ENCODE measurements at regions not wholly inside any gene's neighbourhood (a gene's known extent, or its start where the extent isn't known, plus 50 kb on each side); places are given as distances from the start of the nearest gene placed in this dataset.
"Not testable (repeated sequence)": the region's sequence is repeated elsewhere in the genome, so short reads cannot be mapped to it uniquely, and the experiment has no call there.

- Mint-ChIP-seq H3K27me3 (peaks cover 10% of the 10 kb centered on the region), H3K9me3 (peaks cover 2 to 14% (median 7%) of the 10 kb centered on the region in 3 donors), H3K36me3 (peaks cover 2% of the 10 kb centered on the region), H3K4me3 (no peak overlapping the region), H3K27ac (peak overlapping the region in 1 of 3 donors; percentile 45), H3K4me1 (no peaks in the 10 kb centered on the region)
These were observed 50.7 kb upstream of the USP7 start for GRCh38 chr16:9014389-9014788.

GRCh38 chr16:9015489-9015888 lies 51.8 kb upstream of the USP7 start:
- Mint-ChIP-seq H3K36me3 (peaks cover 2% of the 10 kb centered on the region), H3K4me3 (no peak overlapping the region), H3K27me3 (peaks cover 10% of the 10 kb centered on the region), H3K4me1 (no peaks in the 10 kb centered on the region), H3K27ac (no peak overlapping the region), H3K9me3 (peaks cover 2 to 14% (median 7%) of the 10 kb centered on the region in 3 donors)

GRCh38 chr16:9016005-9016404 lies 52.3 kb upstream of the USP7 start:
- not testable (repeated sequence) for H3K4me1 Mint-ChIP-seq, H3K4me3 Mint-ChIP-seq, H3K36me3 Mint-ChIP-seq, H3K27ac Mint-ChIP-seq
- peaks cover 10% of the 10 kb centered on the region for H3K27me3 Mint-ChIP-seq
- peaks cover 4 to 14% (median 7%) of the 10 kb centered on the region in 3 donors for H3K9me3 Mint-ChIP-seq

DNA sequence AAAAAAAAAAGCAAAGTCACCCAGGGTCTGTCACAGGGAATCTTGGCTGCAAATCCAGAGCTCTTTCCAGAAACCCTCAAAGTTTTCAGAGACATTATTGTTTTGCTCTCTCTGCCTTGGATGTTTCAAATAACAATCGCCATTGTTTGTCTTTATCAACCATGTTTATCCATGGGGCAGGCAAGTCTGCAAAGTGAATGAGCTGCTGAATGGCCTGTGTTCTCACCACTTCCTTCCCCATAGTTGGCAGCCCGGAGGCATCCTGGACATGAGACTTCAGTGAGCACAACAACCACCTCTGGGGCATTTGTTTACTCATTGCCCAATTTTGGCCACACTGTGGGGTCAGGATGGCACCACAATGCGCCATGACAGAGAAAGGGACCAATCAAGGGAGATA lies 53.1 kb upstream of the USP7 start:
- peaks cover 10% of the 10 kb centered on the region for H3K27me3 Mint-ChIP-seq
- H3K9me3 Mint-ChIP-seq: peaks cover 4 to 15% (median 7%) of the 10 kb centered on the region in 3 donors
- no peaks in the 10 kb centered on the region for H3K4me1 Mint-ChIP-seq
- H3K27ac Mint-ChIP-seq: no peak overlapping the region
- no peaks in the 10 kb centered on the region for H3K36me3 Mint-ChIP-seq
- H3K4me3 Mint-ChIP-seq: no peak overlapping the region

GRCh38 chr16:9027070-9027799 lies 63.5 kb upstream of the USP7 start:
- Mint-ChIP-seq H3K9me3 (no peaks in the 10 kb centered on the region), H3K27ac (no peak overlapping the region), H3K36me3 (no peaks in the 10 kb centered on the region)

GRCh38 chr16:9028491-9028890 lies 63.0 kb upstream of the HAPSTR1 start:
- not testable (repeated sequence) for H3K36me3 Mint-ChIP-seq, H3K27me3 Mint-ChIP-seq, H3K4me1 Mint-ChIP-seq, H3K9me3 Mint-ChIP-seq, H3K27ac Mint-ChIP-seq, H3K4me3 Mint-ChIP-seq

More at GRCh38 chr16:9027070-9027799, 63.5 kb upstream of the USP7 start:
- peaks cover 9% of the 10 kb centered on the region for H3K27me3 Mint-ChIP-seq
- no peak overlapping the region for H3K4me3 Mint-ChIP-seq
- peaks cover 0 to 4% (median 3%) of the 10 kb centered on the region in 3 donors for H3K4me1 Mint-ChIP-seq

- Mint-ChIP-seq H3K9me3 (peaks cover 0 to 1% (median 0%) of the 10 kb centered on the region in 3 donors), H3K27ac (no peak overlapping the region), H3K4me1 (peaks cover 0 to 4% (median 4%) of the 10 kb centered on the region in 3 donors), H3K27me3 (peaks cover 9% of the 10 kb centered on the region), H3K4me3 (no peak overlapping the region), H3K36me3 (no peaks in the 10 kb centered on the region)
These were observed 60.3 kb upstream of the HAPSTR1 start for GRCh38 chr16:9031107-9031506.

GRCh38 chr16:9033125-9033830 lies 58.2 kb upstream of the HAPSTR1 start:
- peaks cover 0 to 1% (median 0%) of the 10 kb centered on the region in 3 donors for H3K9me3 Mint-ChIP-seq
- no peak overlapping the region for H3K27ac Mint-ChIP-seq
- peaks cover 0 to 4% (median 1%) of the 10 kb centered on the region in 3 donors for H3K4me1 Mint-ChIP-seq
- H3K4me3 Mint-ChIP-seq: no peak overlapping the region
- H3K36me3 Mint-ChIP-seq: no peaks in the 10 kb centered on the region
- peaks cover 9% of the 10 kb centered on the region for H3K27me3 Mint-ChIP-seq

DNA sequence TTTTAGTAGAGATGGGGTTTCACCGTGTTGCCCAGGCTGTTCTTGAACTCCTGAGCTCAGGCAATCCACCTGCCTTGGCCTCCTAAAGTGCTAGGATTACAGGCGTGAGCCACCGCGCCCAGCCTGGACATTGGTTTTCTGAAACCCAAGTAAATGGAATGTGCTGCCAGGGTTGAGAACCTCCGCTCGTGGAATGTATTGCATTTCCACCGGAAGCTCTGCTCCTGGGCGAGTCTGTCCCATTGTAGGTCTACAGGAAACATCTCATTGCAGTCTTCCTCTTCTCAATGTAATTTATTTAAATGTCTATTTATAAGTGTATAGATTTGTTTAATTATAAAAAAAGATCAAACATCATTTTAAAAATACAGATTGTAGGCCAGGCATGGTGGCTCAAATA lies 57.4 kb upstream of the HAPSTR1 start:
- Mint-ChIP-seq H3K4me1 (peaks cover 0 to 4% (median 1%) of the 10 kb centered on the region in 3 donors), H3K36me3 (no peaks in the 10 kb centered on the region), H3K27ac (no peak overlapping the region)

DNA sequence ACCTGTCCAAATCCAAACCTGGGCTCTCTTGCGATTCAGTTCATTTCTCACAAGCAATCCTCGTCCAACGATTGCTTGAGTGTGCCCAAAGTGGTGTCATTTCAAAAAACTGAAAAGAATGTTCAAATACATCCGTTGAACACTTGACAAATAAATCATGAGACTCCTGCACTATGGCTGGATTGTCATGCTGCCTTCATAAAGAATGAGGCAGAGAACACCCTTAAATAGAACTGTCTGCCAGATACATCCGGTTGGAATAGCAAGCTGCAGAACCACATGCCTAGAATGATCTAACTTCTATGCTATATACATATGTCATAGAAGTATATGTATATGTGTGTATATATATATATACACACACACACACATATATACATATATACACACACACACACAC lies 55.4 kb upstream of the HAPSTR1 start:
- H3K4me1 Mint-ChIP-seq: peaks cover 0 to 2% (median 1%) of the 10 kb centered on the region in 3 donors
- H3K9me3 Mint-ChIP-seq: peaks cover 0 to 1% (median 0%) of the 10 kb centered on the region in 3 donors
- no peak overlapping the region for H3K4me3 Mint-ChIP-seq
- no peaks in the 10 kb centered on the region for H3K36me3 Mint-ChIP-seq
- H3K27me3 Mint-ChIP-seq: peaks cover 7% of the 10 kb centered on the region
- no peak overlapping the region for H3K27ac Mint-ChIP-seq

More for the DNA sequence above, 57.4 kb upstream of the HAPSTR1 start:
- Mint-ChIP-seq H3K27me3 (peaks cover 9% of the 10 kb centered on the region), H3K4me3 (no peak overlapping the region), H3K9me3 (peaks cover 0 to 1% (median 0%) of the 10 kb centered on the region in 3 donors)

GRCh38 chr16:9039210-9039609 lies 52.2 kb upstream of the HAPSTR1 start:
- Mint-ChIP-seq H3K4me1 (no peaks in the 10 kb centered on the region), H3K36me3 (peaks cover under 1% of the 10 kb centered on the region), H3K27ac (no peak overlapping the region), H3K4me3 (no peak overlapping the region), H3K9me3 (peaks cover 0 to 1% (median 0%) of the 10 kb centered on the region in 3 donors), H3K27me3 (peaks cover 2% of the 10 kb centered on the region)

DNA sequence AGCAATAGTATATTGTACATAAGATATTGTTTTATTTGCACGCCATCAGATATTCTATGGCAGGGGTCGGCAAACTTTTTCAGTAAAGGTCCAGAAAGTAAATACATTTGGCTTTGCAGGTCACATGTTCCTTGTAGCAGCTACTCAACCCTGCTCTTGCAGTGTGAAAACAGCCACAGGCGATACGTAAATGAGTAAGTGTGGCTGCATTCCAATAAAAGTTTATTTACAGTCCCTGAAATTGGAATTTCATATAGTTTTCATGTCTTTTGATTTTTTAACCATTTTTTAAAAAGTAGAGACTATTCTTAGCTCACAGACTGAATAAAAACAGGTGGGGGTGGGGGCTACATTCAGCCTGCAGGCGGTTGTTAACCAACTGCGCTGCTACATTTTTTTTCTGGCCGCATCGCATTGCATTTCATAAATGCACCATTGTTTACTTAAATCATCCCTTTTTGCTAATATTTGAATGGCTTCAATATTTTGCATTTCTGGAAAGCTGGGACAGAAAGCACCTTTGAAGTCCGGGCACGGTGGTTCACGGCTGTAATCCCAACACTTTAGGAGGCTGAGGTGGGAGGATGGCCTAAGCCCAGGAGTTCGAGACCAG lies 50.5 kb upstream of the HAPSTR1 start:
- Mint-ChIP-seq H3K36me3 (peaks cover 1% of the 10 kb centered on the region), H3K4me3 (no peak overlapping the region), H3K27ac (no peak overlapping the region), H3K4me1 (no peaks in the 10 kb centered on the region), H3K9me3 (no peaks in the 10 kb centered on the region), H3K27me3 (peaks cover 2% of the 10 kb centered on the region)

Measured in IgD-negative memory B cell (primary cell).